HL-60 (cell line): ENCODE measurements at regions not wholly inside any gene's neighbourhood (a gene's known extent, or its start where the extent isn't known, plus 50 kb on each side); places are given as distances from the start of the nearest gene placed in this dataset.

Source experiments
- DNase-seq, 2 experiments: peaks; one replicate each; pipeline ENCODE4 v3.0.0-alpha.2; 2010 to 2020; ENCODE audit warnings: low read depth in 1 of 2, low spot score in 1 of 2
- H3K27ac ChIP-seq: fragments of 250-450 bp; sonication (Bioruptor Pico); replicated peaks from 2 replicates; pipeline ENCODE4 v1.5.1; 2020; ENCODE audit warnings: mild to moderate bottlenecking, moderate library complexity
- H3K27me3 ChIP-seq: fragments of 250-450 bp; sonication (Bioruptor Pico); 2 replicates; pipeline ENCODE4 v1.5.1; 2021; ENCODE audit warnings: mild to moderate bottlenecking, moderate library complexity; ENCODE audit not compliant: insufficient read depth, poor library complexity, severe bottlenecking
- H3K4me3 ChIP-seq: replicated peaks from 2 replicates; pipeline ENCODE4 v1.5.1; 2011; ENCODE audit warnings: mild to moderate bottlenecking, control low read depth, low read length; ENCODE audit not compliant: insufficient read depth
- GABPA ChIP-seq: IDR thresholded peaks from 2 replicates; pipeline ENCODE4 v1.6.1; 2012; ENCODE audit warnings: low read depth
- POLR2AphosphoS5 ChIP-seq: IDR thresholded peaks from 2 replicates; pipeline ENCODE4 v1.6.1; 2012; ENCODE audit warnings: low read depth
- SPI1 ChIP-seq: IDR thresholded peaks from 2 replicates; pipeline ENCODE4 v1.6.1; 2012; ENCODE audit warnings: low read depth, mild to moderate bottlenecking, borderline replicate concordance
- TF ChIP-seq, protein P1 (sequence below): IDR thresholded peaks from 2 replicates; pipeline ENCODE4 v1.6.1; 2012; ENCODE audit warnings: low read depth; ENCODE audit not compliant: insufficient replicate concordance
- TF ChIP-seq, protein P2 (sequence below): IDR thresholded peaks from one replicate; pipeline ENCODE4 v1.5.1; 2011; ENCODE audit warnings: low read length, control low read depth, inconsistent platforms; ENCODE audit not compliant: insufficient read depth

- Histone ChIP-seq H3K27ac (no peak overlapping the region), H3K27me3 (no peaks in the 10 kb centered on the region), H3K4me3 (no peak overlapping the region)
- TF ChIP-seq POLR2AphosphoS5 = no peak
- no peak for TF ChIP-seq GABPA
- TF ChIP-seq, protein P1, sequence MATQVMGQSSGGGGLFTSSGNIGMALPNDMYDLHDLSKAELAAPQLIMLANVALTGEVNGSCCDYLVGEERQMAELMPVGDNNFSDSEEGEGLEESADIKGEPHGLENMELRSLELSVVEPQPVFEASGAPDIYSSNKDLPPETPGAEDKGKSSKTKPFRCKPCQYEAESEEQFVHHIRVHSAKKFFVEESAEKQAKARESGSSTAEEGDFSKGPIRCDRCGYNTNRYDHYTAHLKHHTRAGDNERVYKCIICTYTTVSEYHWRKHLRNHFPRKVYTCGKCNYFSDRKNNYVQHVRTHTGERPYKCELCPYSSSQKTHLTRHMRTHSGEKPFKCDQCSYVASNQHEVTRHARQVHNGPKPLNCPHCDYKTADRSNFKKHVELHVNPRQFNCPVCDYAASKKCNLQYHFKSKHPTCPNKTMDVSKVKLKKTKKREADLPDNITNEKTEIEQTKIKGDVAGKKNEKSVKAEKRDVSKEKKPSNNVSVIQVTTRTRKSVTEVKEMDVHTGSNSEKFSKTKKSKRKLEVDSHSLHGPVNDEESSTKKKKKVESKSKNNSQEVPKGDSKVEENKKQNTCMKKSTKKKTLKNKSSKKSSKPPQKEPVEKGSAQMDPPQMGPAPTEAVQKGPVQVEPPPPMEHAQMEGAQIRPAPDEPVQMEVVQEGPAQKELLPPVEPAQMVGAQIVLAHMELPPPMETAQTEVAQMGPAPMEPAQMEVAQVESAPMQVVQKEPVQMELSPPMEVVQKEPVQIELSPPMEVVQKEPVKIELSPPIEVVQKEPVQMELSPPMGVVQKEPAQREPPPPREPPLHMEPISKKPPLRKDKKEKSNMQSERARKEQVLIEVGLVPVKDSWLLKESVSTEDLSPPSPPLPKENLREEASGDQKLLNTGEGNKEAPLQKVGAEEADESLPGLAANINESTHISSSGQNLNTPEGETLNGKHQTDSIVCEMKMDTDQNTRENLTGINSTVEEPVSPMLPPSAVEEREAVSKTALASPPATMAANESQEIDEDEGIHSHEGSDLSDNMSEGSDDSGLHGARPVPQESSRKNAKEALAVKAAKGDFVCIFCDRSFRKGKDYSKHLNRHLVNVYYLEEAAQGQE = no peak
- TF ChIP-seq, protein P2, sequence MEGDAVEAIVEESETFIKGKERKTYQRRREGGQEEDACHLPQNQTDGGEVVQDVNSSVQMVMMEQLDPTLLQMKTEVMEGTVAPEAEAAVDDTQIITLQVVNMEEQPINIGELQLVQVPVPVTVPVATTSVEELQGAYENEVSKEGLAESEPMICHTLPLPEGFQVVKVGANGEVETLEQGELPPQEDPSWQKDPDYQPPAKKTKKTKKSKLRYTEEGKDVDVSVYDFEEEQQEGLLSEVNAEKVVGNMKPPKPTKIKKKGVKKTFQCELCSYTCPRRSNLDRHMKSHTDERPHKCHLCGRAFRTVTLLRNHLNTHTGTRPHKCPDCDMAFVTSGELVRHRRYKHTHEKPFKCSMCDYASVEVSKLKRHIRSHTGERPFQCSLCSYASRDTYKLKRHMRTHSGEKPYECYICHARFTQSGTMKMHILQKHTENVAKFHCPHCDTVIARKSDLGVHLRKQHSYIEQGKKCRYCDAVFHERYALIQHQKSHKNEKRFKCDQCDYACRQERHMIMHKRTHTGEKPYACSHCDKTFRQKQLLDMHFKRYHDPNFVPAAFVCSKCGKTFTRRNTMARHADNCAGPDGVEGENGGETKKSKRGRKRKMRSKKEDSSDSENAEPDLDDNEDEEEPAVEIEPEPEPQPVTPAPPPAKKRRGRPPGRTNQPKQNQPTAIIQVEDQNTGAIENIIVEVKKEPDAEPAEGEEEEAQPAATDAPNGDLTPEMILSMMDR = no peak
- TF ChIP-seq SPI1 = no peak
- DNase-seq = no peak
These were observed 127.6 kb downstream of the SOX1 start for GRCh38 chr13:112194579-112194978.

DNA sequence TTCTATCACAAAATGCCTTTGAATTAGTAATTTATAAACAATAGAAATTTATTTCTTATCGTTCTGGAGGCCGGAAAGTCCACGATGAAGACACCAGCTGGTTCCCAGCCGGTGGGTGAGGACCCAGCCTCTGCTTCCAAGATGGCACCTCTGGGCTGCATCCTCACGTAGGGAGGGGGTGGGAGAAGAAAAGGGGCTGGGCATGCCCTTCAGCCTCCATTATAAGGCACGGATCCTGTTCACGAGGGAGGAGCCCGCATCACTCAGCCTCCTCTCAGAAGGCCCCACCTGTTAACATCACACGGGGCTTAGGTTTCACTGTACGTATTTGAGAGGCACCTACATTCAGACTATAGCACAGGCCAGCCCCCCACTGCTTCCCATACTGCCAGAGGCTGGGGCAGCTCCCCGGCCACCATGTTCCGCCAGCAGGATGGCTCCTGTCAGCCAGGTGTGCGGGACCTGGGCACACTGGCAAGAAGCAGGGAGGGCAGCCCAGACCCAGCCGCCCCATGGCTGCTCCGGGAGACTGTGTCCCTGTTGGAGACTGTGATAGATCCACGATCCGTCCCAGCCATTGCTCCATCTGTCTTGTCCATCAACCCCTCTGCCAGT, 131.6 kb downstream of the SOX1 start:
- no peak for DNase-seq
- Histone ChIP-seq H3K4me3 (no peak overlapping the region), H3K27ac (no peak overlapping the region), H3K27me3 (peaks cover under 1% of the 10 kb centered on the region)
- TF ChIP-seq, protein P2 = no peak
- no peak for TF ChIP-seq GABPA
- TF ChIP-seq, protein P1 = no peak
- no peak for TF ChIP-seq SPI1
- TF ChIP-seq POLR2AphosphoS5 = no peak

DNA sequence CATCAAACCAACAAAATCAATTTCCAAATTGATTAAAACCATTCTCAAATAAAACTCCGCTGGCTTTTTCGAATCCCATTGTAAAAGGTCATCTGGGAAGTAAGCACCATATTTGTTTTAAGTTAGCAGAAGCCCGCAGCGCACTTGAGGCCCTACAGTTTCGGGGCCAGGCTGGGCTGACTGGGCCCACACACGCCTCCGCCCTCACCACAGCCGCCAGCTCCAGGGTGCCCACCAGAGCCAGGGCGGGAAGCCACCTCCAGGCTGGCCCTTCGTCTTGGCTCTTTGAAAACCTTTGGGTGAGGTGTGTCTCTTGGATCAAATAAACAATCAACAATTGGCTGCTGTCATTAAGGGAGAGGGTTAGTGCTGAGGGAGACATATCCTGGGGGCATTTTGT, 133.3 kb downstream of the SOX1 start:
- peaks cover 13% of the 10 kb centered on the region for H3K27me3 ChIP-seq
- TF ChIP-seq POLR2AphosphoS5 (no peak), GABPA (no peak), SPI1 (no peak)
- TF ChIP-seq, protein P2 = no peak
- TF ChIP-seq, protein P1 = no peak
- DNase-seq = no peak

More for the DNA sequence above, 133.3 kb downstream of the SOX1 start:
- Histone ChIP-seq H3K27ac (no peak overlapping the region), H3K4me3 (no peak overlapping the region)
